SK-N-MC (cell line): ENCODE measurements at regions not wholly inside any gene's neighbourhood (a gene's known extent, or its start where the extent isn't known, plus 50 kb on each side); places are given as distances from the start of the nearest gene placed in this dataset.

Source experiments
- EZH2 ChIP-seq: fragments of 200-600 bp; sonication (generic); IDR thresholded peaks from one replicate; pipeline ENCODE4 v1.6.1; 2017; ENCODE audit warnings: antibody characterized with exemption
- FOXP2 ChIP-seq: optimal IDR thresholded peaks from 2 replicates; pipeline ENCODE3; 2011; ENCODE audit warnings: mild to moderate bottlenecking, moderate library complexity; ENCODE audit not compliant: insufficient read depth; ENCODE audit errors: extremely low read length, control extremely low read depth
- POLR2AphosphoS5 ChIP-seq: IDR thresholded peaks from 2 replicates; pipeline ENCODE4 v1.6.1; 2012; ENCODE audit warnings: mild to moderate bottlenecking, low read depth, low read length, borderline replicate concordance

- TF ChIP-seq POLR2AphosphoS5 (no peak), EZH2 (no peak), FOXP2 (peak; percentile 16)
Measured at GRCh38 chr1:232226197-232226712, 403.7 kb downstream of the SIPA1L2 start.
